ENCODE measurements at regions not wholly inside any gene's neighbourhood (a gene's known extent, or its start where the extent isn't known, plus 50 kb on each side); places are given as distances from the start of the nearest gene placed in this dataset.
"Not testable (repeated sequence)": the region's sequence is repeated elsewhere in the genome, so short reads cannot be mapped to it uniquely, and the experiment has no call there.

DNA sequence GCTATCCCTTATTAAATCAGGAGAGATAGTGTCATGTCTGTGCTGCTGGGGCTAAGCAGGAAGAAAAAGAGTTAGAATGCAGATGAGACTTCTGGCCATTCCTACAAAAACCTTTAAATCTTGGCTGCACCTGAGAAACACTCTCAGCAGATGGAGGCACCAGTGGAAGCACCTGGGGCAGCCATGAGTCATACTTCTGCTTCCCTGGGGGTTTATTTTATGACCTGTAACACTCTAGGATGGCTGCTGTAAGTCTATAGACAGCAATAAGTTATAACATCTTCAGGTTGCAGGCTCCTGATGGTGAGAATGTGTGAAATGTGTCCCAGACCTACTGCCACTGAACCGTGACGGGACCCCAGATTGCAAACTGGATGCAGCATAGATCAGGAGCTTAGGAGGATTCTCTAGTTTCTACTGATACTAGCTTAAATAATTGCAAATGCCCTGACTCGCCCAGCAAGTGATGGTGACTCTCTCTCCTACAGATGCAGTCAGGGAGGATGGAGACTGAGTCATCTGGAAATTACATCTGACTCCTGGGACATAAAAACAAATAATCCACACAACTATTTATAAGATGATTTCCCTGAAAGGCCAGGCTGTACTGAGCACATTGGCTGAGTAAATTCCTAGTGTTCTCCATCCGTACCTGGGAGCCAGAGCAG is 479.2 kb downstream of the RPIA start:
- intact Hi-C loops (cut with micrococcal nuclease); H3K36me3 Mint-ChIP-seq (ENCODE audit: low read depth); H3K4me3 Mint-ChIP-seq; H3K9me3 Mint-ChIP-seq; H3K27ac Mint-ChIP-seq; H3K4me1 Mint-ChIP-seq (ENCODE audit: low read depth); H3K27me3 Mint-ChIP-seq: not testable (repeated sequence)

DNA sequence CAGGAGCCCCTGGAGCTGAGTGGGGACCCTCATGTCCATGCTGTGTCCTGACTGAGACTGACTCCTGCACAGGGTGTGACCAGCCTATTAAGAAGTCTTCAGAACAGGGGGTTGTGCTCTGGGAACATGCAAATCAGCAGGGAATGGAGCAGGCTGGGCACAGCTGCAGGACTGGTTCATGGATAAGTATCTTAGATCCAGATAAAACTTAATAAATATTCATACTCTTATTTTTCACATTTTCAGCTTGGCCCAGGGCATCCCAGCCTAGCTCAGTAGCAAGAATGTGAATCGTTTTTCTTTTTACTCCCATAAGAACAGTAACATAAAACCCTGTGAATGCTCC is 479.7 kb downstream of the RPIA start:
- not testable (repeated sequence) for H3K4me3 Mint-ChIP-seq

DNA sequence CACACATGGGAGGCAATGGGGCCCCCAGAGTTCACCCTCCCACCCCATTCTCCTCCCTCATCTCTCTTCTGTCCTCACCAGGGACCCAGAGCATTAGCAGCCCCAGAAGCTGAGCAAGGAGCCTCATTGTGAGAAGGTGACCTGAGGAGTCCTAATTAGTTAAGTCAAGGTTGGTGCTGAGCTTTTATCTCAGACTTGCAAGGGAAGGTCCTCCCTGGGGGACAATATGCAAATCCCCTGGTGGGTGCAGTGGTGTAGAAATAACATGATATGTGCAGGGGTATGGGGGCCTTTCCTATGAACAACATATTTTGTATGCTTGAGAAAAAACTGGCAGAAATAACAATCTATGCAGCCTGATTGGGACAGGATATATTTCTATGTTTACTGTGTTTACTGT is 485.5 kb downstream of the RPIA start:
- H3K27me3 Mint-ChIP-seq; H3K27ac Mint-ChIP-seq; intact Hi-C loops (cut with micrococcal nuclease); H3K4me1 Mint-ChIP-seq (ENCODE audit: low read depth); H3K4me3 Mint-ChIP-seq; H3K36me3 Mint-ChIP-seq (ENCODE audit: low read depth): not testable (repeated sequence)
- peaks cover 13% of the 10 kb centered on the region for H3K9me3 Mint-ChIP-seq

More for the DNA sequence above, 479.7 kb downstream of the RPIA start:
- H3K27me3 Mint-ChIP-seq; H3K9me3 Mint-ChIP-seq; H3K4me1 Mint-ChIP-seq (ENCODE audit: low read depth); H3K36me3 Mint-ChIP-seq (ENCODE audit: low read depth); H3K27ac Mint-ChIP-seq; intact Hi-C loops (cut with micrococcal nuclease): not testable (repeated sequence)

DNA sequence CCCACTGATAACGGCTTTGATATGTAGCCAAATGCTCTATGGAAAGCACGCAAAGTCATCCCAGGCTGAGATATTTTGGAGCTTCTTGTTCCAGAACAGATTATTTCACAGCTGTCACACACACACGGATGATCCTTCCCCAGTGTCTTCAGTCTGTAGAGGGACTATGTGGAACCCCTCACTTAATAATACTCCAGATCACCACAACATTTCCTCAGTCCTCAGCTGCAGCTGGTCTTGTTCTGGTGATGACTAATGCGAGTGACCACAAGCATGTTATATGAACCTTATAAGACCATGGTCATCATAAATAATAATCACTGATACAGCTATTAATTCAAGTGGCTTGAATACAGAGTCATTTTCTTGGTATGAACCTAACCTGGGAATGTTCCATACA is 490.7 kb downstream of the RPIA start:
- H3K27ac Mint-ChIP-seq; H3K4me3 Mint-ChIP-seq; H3K4me1 Mint-ChIP-seq (ENCODE audit: low read depth); intact Hi-C loops (cut with micrococcal nuclease); H3K27me3 Mint-ChIP-seq; H3K36me3 Mint-ChIP-seq (ENCODE audit: low read depth): not testable (repeated sequence)
- peaks cover 13% of the 10 kb centered on the region for H3K9me3 Mint-ChIP-seq

DNA sequence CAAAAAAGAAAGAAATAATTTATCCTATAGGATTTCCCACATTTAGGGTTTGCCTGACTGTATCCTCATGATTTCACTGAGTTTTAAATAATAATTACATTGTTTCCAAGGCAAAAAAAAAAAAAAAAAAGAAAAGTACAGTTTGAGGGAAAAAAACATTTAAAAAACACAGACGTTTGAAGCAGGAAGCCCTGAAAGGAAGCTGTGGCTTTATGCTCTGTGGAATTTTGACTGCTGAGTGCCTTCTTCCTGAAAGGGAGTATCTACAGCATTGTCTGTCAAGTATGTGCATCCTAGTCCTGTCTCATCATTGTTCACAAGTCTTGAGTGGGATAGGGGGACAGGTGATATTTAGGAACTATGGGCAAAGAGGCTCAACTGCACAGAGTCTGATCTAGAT is 493.3 kb downstream of the RPIA start:
- H3K4me3 Mint-ChIP-seq; intact Hi-C loops (cut with micrococcal nuclease); H3K36me3 Mint-ChIP-seq (ENCODE audit: low read depth); H3K9me3 Mint-ChIP-seq; H3K27me3 Mint-ChIP-seq; H3K27ac Mint-ChIP-seq; H3K4me1 Mint-ChIP-seq (ENCODE audit: low read depth): not testable (repeated sequence)

DNA sequence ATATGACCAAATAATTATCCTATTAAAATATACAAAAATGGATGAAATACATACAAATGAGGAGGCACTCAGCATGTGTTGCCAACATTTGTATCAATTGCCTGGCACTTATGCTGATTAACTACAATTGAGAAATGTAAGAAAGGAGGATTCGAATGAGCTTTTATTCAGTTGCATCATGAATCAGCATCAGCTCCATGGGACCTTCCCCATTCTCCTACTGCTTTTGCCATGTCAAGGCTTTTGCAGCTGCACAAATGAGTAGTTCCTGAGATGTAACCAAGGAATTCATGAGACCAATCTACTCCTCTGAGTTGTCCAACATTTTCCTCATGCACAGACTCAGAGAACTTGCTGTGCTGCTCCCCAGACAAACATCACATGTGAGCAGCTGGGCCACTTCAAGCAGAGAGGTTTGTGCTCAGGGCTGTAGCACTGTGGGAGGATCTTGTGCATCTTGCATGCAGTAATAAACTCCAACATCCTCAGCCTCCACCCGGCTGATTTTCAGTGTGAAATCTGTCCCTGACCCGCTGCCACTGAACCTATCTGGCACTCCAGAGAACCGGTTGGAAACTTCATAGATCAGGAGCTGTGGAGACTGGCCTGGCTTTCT is 504.3 kb downstream of the RPIA start:
- H3K27ac Mint-ChIP-seq; H3K36me3 Mint-ChIP-seq (ENCODE audit: low read depth); H3K4me3 Mint-ChIP-seq; intact Hi-C loops (cut with micrococcal nuclease); H3K9me3 Mint-ChIP-seq; H3K27me3 Mint-ChIP-seq; H3K4me1 Mint-ChIP-seq (ENCODE audit: low read depth): not testable (repeated sequence)

DNA sequence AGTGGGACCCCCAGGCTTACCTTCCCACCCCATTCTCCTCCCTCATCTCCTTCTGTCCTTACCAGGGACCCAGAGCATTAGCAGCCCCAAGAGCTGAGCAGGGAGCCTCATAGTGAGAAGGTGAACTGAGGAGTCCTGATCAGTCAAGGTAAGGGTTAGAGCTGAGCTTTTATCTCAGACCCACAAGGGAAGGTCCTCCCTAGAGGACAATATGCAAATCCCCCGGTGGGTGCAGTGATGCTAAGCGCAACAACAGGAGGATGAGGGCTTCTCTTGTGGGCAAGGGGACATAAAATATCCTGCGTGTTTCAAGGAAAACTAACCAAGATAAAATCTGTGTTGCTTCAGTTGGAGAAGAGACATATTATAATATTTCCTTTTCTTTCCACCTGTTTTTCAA is 505.2 kb downstream of the RPIA start:
- H3K27me3 Mint-ChIP-seq; H3K4me3 Mint-ChIP-seq; H3K9me3 Mint-ChIP-seq; intact Hi-C loops (cut with micrococcal nuclease); H3K27ac Mint-ChIP-seq; H3K4me1 Mint-ChIP-seq (ENCODE audit: low read depth); H3K36me3 Mint-ChIP-seq (ENCODE audit: low read depth): not testable (repeated sequence)

DNA sequence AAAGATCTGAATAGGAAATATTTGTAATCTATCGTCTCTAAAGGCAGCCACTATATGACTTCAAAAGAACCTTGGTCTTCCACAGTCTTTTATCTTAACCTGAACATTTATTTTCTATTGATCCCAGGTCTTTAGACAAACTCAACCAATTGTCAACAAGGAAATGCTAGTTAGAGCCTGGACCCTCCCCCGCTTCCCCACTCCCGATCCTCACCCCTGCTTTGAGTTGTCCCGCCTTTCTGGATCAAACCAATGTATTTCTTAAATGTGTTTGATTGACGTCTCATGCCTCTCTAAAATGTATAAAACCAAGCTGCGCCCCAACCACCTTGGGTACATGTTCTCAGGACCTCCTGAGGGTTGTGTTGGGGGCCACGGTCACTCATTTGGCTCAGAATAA is 506.6 kb downstream of the RPIA start:
- H3K4me3 Mint-ChIP-seq; H3K9me3 Mint-ChIP-seq; H3K4me1 Mint-ChIP-seq (ENCODE audit: low read depth); H3K36me3 Mint-ChIP-seq (ENCODE audit: low read depth); intact Hi-C loops (cut with micrococcal nuclease); H3K27me3 Mint-ChIP-seq; H3K27ac Mint-ChIP-seq: not testable (repeated sequence)

DNA sequence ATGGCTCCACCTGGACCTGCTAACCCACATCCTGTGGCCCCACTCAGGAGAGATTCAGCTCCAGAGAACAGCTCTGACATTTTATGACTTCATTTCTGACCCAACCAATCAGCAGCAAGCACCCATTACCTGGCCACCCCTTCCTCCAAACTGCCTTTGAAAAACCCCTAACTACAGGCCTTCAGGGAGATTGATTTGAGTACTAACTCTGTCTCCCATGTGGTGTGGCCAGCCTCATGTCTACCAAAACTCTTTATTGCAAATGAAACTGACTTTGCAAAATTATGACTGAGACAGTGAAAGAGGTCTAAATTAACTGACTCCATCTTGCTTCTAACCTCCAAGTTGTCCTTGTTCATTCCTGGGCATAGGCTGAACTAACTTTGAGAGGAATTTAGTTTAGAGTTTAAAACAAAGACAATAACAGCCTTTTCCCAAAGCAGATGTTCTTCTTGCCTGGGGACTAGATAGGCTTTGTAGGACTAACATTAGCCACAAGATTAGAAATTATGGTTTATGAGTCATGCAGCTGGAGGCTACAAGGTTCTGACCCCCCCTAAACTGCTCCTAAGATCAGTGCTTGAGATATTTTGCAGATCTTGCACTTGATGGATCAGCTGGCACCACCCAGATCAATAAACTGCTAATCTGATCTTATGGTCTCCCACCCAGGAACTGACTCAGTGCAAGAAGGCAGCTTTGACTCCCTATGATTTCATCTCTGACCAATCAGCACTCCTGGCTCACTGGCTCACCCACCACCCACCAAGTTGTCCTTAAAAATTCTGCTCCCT is 508.2 kb downstream of the RPIA start:
- H3K27me3 Mint-ChIP-seq; H3K36me3 Mint-ChIP-seq (ENCODE audit: low read depth); H3K4me1 Mint-ChIP-seq (ENCODE audit: low read depth); H3K9me3 Mint-ChIP-seq; H3K4me3 Mint-ChIP-seq; H3K27ac Mint-ChIP-seq; intact Hi-C loops (cut with micrococcal nuclease): not testable (repeated sequence)

DNA sequence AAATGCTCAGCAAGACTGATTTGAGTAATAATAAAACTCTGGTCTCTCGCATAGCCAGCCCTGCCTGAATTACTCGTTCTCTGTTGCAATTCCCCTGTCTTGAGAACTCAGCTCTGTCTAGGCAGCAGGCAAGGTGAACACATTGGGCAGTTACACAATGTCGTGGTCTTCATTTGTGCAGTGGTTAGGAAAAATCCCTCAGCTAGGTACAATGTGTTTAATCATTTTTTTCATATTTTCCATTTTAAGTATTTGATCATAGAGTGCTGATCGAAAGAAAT is 508.7 kb downstream of the RPIA start:
- H3K9me3 Mint-ChIP-seq; H3K36me3 Mint-ChIP-seq (ENCODE audit: low read depth); H3K27ac Mint-ChIP-seq; H3K4me1 Mint-ChIP-seq (ENCODE audit: low read depth); intact Hi-C loops (cut with micrococcal nuclease); H3K4me3 Mint-ChIP-seq; H3K27me3 Mint-ChIP-seq: not testable (repeated sequence)

DNA sequence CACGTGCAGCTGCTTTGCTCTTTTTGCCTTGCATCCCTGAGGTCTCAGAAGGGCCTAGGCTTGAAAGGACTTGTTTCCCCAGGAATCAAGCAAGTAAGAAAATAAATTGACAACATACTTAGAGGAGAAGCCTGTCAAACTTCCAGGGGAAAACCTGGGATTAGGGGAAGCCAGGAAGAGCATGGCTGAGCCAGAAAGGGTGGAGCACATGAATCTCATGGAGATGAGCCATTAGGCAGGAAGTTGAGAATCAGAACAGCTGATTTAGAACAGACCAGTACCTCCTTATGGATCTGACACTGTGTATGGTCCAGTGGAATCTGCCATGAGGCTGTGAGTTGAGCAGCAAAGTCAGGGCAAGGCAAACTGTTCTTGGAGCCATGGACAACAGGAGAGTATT is 511.0 kb downstream of the RPIA start:
- H3K27me3 Mint-ChIP-seq; H3K9me3 Mint-ChIP-seq; H3K36me3 Mint-ChIP-seq (ENCODE audit: low read depth); H3K27ac Mint-ChIP-seq; intact Hi-C loops (cut with micrococcal nuclease); H3K4me1 Mint-ChIP-seq (ENCODE audit: low read depth); H3K4me3 Mint-ChIP-seq: not testable (repeated sequence)

DNA sequence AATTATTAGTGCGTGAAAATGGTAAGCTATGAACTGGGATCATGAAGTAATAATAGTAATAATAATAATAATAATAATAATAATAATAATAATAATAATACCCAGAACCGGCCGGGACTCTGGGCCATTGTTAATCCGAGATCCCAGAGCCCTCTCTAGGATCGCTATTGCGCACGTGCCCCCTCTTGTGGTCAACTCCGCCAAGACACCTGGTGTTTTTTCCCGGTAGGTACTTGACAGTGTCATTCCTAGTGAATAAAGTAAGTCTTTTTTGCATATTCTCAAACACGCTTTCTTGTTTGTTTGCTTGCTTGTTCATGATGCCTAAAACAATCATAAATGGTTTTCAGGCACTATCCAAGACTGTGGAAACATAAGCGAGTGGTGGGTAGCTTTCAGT is 513.7 kb downstream of the RPIA start:
- H3K27ac Mint-ChIP-seq; H3K27me3 Mint-ChIP-seq; intact Hi-C loops (cut with micrococcal nuclease); H3K9me3 Mint-ChIP-seq; H3K36me3 Mint-ChIP-seq (ENCODE audit: low read depth); H3K4me3 Mint-ChIP-seq; H3K4me1 Mint-ChIP-seq (ENCODE audit: low read depth): not testable (repeated sequence)

DNA sequence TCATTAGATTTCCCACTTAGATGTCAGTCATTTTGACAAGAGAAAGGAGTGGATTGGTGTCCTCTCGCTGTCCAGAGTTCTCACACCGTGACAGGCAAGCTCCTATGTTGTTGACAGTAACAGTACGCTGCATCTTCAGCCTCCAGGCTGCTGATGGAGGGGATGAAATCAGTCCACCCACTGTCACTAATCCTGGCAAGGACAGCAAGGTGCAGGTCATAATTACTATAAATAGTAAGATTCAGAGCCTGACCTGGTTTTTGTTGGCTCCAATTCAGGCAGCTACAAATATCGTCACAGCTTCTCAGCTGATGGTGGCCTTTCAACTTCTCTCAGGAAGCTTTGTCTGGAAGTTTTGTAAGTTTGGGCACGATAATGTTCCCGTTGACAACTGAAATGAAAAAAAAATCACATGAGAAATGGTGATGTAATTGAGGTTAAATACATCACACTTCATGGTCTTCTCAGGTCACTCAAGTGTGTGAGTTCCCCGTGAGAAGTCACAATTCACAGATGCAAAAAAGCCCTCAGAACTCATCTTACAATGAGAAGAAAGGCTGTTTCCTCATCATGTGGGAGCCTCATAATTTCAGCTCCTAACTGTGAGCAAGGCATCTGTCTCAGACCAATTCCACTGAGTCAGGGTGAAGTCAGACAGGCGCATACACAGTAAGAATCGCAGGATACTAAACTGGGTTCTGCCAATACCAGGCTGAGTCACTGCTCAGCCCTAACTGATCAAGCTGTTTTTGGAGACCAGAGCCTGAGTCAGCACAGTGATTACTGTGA is 516.9 kb downstream of the RPIA start:
- H3K4me1 Mint-ChIP-seq (ENCODE audit: low read depth); intact Hi-C loops (cut with micrococcal nuclease); H3K36me3 Mint-ChIP-seq (ENCODE audit: low read depth); H3K9me3 Mint-ChIP-seq; H3K27ac Mint-ChIP-seq; H3K27me3 Mint-ChIP-seq; H3K4me3 Mint-ChIP-seq: not testable (repeated sequence)

DNA sequence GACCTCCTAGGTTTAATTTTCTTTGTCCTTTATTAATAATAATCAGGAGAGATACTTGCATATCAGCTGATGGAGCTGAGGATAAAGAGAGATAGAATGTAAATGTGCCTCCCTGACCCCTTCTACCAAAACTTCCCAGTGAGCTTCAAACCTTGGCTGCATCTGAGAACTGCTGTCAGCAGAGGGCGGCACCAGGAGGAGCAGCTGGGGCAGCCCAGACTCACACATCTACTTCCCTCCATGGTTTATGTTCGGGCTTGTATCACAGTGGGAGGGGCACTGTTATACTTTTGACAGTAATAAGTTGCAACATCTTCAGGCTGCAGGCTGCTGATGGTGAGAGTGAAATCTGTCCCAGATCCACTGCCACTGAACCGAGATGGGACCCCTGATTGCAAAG is 521.7 kb downstream of the RPIA start:
- H3K36me3 Mint-ChIP-seq (ENCODE audit: low read depth); H3K4me1 Mint-ChIP-seq (ENCODE audit: low read depth); H3K27ac Mint-ChIP-seq; H3K4me3 Mint-ChIP-seq; H3K9me3 Mint-ChIP-seq; intact Hi-C loops (cut with micrococcal nuclease); H3K27me3 Mint-ChIP-seq: not testable (repeated sequence)

Measured in dendritic cell treated with granulocyte-macrophage colony-stimulating factor and Interleukin-4, amounts not matched to agents 40 ng/mL and 50 ng/mL, for 4 days (primary cell).